ENCODE measurements at regions not wholly inside any gene's neighbourhood (a gene's known extent, or its start where the extent isn't known, plus 50 kb on each side); places are given as distances from the start of the nearest gene placed in this dataset.
"Not testable (repeated sequence)": the region's sequence is repeated elsewhere in the genome, so short reads cannot be mapped to it uniquely, and the experiment has no call there.

DNA sequence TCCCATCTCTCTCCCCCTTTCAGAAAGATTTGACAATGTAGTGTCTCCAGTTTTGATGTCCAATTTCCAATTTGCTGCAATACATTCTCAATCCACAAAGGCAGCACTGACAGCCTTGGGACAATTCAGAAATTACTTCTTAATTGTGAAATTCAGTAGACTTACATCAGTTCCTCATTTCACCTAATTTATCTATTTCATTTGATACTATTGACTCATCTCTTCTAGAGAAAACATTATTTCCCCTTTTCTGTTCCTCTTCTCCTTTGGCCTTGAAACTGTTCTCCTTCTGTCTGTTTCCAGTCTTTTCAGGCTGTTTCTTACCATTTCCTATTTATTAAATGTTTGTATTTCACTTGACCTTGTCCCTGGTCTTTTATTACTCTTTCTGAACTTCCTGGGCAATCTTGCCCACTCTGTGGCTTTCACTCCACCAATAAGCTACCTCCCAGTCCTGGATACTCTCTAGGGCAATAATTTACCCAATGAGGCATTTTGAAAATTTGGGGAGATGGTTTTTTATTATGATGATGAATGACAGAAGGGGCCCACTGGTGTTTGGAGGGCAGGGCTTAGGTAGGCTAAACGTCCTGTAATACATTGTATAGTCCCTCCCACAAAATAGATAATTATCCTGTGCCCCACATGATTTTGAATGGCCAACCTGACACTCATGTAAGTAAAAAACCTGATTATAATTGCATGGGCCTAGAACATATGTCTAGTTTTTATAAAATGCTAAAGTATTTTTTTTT, 498.0 kb upstream of the BOD1L1 start:
- no peak for DNase-seq

DNA sequence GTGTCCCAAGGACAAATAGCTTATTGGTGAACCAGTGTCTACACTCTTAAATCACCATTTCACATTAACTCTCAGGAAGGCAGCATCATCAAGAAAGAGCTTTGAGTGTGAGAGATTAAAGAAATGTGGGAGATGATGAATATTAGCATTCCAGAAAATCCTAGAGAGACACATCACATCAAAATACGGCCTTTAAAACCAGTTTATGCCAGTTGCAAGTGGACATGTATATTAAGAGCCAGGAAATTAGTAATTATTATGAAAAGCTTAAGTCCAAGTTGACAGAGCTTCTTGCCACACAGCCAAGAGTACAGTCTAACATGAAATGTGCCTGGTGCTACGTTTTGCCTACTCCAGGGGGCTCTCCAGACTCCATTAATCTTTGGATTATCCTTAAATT, 503.0 kb upstream of the BOD1L1 start:
- no peak for DNase-seq

DNA sequence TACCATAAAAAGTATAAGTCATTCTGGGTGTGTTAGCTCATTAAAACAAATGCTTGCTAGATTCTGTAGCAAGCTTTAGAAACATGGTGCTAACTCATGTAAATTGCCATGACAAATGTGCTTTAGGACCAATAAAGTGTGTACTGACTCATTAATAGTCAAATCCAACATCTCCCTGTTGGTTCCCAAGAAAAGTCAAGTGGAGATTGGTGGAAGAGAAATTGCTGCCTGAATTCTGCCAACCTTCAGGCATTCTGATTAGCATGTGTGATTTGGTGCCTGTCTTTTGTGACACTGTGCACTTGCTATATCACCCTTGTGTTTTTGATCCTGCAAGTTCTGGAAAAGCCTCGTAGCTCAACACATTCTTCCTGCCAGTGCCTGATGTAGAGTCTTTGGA, 503.8 kb upstream of the BOD1L1 start:
- no peak for DNase-seq

DNA sequence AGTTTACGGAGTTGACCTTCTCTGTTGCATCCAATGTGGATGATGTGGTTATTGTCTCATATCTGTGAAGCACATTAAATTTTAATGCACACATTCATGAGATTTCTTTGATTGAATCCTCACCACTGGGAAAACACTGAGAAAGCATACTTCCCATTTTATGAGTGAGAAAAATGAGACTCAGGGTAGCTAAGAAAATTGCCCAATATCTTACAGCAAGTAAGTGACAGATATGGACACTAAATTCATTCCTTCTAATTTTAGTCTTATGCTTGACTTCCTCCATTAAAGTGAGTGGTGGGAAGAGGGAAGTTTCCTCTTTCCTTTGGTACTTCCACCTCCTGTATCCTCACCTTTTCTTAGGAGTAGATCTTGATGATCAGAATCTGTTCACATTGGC, 504.8 kb upstream of the BOD1L1 start:
- no peak for DNase-seq

DNA sequence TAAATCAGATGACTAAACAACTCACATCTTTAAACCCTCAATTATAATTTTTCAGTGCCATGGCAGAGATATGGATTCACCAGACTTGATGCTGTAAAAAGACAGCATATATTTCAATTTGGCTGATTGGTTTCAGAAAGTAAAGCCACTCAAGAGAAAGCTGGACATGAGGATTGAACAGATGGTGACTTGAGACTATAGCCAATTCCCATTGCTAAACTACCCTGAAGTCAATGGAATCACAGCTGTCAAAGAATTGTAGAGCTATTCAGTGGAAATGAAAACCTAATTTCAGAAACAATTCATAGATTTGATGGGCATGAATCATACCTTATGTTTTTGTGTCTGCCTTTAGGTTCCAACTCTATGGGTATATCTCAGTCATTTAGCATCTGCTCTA, 510.6 kb upstream of the BOD1L1 start:
- DNase-seq = no peak

DNA sequence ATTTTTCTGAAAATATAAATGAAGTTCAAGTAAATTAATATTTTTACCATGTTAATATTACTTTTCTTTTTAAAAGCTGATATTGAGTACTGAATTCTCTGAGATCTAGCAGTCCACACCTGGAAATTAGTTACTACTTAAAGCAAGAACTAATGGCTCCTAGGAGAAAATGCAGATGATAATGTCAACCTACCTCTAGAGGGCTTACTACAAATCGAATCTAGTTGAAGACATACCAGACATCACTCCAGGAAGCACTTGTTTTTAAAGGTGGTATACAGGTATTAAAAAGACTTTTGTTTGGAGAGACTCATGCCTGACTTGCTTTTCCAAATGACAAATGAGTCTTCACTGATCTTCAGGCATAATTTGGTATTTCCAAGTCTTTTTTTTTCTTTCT, 516.4 kb upstream of the BOD1L1 start:
- DNase-seq = no peak

DNA sequence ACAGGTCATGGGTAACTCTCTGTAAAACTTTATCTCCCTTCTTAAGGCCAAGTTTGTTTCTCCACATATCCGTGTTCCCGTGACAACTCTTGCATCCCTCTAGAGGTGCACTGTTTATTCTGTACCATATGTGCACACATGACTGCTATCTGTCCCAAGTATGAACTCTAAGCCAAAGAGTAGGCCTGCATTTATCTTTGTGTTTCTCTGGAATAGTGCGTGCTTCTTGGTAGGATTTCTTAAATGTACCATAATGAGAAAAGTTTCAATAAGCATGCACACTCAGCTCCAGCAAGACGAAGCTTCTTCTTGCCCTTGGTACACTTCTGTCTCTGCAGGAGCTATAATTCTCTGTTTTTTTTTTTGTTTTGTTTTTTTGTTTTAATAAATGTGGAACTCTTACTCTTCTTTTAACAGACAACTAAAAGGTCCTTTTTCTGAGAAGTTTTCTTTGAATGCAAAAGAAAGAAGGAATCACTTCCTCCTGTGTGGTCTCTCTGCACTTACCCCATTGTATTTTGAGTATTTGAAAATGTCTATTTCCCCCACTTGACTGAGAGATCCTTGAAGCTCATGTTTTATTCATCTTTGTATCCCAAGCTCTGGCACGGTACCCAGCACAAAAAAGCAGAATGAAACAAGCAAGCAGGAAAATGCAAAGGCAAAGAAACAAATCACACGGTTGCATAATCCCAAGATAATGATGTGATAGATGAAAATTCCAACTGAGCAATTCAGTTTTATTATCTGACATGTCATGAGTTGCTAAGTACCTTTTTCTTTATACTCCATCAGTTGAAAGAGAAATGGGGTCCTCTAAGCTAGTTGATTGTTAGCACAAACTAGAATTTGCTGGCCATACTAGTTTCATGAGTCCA, 521.9 kb upstream of the BOD1L1 start:
- no peak for DNase-seq

DNA sequence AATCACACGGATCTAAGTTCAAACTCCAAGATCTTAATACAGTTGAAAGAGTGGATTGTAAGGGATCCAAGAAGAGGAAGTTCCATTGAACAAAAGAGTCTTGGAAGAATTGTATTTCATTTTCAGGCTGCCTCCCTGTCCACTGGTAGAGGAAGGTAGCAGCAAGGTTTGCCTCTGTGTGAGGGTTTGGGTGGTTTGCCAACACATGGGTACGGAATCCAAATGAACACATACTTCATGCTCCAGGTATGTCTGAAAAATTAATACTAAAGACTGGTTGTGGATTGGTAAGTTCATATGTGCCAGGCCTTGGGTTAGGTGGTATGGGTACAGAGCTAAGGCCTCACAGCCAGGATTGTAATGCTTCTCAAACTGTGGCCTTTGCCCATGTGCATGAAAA, 523.6 kb upstream of the BOD1L1 start:
- DNase-seq = no peak

DNA sequence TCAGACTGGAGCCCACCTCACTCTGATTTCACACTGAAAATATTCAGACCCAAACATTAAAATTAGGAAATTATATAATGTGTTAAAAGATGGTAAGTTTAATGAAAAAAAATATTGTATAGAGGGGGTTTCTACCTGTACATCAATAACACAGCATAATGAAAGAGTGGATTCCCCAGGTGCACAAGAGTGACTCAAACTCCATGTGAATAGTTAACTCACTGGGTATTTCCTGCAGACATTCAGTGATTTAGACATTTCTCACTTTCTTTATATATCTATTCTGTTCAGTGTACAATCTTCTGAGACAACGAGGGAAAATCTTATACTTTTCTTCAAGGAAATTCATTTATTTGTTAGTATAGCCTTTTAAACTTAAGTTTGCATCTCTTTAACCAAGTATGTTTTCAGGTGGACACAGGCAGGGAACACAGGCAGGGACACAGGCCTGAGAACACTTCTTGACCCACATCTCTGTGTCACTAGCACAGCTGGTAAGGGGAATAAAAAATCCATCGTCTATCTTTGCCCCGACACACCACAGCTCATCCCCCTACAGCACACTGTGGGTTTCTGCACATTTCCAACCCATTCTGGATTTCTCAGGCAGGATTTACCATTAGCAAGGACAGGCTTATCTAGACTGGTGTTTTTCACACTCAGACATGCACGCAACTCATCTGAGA, 525.5 kb upstream of the BOD1L1 start:
- no peak for DNase-seq

DNA sequence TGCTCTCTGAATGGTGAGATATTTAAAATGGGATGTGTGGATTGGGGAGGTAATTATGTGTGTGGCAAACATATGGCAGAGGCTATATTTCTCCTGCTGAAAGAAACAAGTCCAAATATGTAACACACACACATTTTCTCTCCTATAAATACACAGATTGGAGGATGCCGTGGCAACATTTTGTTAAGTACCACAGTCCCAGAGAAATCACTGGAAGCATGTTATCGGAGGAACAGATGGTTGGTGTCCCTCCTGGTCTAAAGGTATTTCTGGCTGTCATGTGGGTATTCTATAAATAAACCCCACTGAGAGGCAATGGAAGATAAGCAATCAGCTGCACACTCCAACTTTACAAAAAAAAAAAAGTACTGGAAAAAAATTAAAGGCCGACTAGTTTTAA, 528.3 kb upstream of the BOD1L1 start:
- no peak for DNase-seq

DNA sequence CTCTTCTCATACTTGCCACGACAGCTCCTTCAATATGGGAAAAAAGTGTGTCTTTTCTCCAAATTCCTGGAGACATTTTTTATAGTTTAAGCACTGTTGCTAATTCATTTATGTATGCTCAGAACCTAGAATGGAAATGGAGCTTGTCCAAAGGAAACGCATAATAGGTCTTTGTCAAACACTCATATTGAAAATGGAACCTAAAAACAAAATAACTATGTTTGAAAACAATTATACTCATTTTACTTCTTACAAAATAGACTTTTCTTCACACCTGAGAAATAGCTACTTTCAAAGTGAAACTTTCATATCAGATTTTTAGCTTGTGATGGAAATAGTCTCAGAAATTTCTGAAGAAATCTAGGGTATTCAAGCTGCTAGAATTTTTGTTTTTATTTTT, 529.7 kb upstream of the BOD1L1 start:
- DNase-seq = no peak

DNA sequence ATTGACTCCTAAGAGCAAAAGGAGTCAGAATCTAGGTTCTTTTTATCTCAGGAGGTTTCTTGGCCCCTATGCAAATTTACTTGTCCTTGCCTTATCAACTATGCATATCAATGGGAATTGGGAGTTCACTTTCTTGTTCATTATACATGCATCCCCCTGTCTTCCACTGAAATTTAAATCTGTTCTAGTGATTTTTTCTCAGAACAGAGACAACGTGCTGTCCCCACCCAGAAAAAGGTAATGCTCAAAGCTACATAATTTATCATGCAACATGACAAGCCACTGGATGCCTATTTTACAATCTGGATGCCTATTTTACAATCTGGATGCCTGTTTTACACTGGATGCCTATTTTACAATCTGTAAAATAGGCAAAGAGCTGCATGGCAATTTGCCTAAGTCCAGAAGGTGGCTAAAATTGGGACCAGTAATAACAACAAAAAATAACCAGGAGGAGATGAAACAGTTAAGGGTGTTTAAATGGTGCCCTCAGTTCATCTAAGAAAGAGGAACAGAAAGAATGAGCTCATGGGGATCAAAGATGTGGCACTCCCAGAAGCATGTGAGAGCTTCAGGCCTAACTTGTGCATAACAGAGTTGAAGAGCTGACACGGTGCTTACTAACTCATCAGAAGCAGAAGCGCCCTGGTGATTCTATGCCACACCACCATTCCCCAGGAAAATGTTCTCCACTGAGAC, 537.8 kb upstream of the BOD1L1 start:
- DNase-seq = no peak

DNA sequence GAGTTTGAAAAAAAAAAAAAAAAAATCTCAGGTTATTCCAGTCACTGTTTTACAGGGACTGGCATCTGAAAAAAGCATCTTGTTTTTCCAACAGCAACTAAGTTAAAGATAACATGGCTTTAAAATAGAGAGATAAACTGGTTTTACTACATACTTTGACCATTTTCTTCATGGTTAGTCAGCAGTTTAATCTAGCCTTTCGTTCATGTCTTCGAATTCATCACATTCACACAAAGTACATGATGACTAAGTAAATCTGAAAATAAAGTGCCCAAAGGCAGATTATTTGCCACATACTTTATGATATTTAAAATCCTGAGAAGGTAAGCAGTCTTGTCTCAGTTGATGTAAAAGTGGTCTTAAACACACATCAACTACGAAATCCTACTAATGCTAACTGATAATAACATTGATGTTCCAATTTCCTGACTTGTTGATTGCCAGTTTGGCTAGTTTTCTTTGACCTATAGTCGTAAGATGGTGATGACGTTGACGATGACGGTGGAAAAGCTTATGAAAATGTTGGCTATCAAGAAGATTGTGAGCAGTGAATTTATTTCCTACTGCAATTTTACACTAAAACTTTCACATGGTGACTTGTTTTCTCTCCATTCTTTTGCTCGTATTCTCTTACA, 540.5 kb upstream of the BOD1L1 start:
- DNase-seq = no peak

DNA sequence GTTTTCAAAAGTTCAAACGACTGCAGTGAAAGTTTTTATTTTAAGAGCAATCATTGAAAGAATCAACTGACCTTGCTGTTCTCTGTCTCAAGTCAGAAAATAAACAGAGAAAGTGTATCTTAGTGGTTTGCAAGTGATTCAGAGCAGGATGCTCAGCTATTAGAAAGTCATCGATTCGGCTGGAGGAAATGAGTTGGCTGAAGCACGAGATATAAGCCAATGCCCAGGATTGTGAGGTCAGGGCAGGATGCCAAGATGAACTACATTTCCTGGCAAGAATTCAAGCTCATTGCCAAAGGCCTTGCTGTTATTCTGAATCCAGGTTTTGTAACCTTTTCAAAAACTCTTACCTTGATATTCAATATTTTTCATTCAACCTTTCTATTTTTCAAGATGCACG, 541.4 kb upstream of the BOD1L1 start:
- peak; percentile 71 for DNase-seq

DNA sequence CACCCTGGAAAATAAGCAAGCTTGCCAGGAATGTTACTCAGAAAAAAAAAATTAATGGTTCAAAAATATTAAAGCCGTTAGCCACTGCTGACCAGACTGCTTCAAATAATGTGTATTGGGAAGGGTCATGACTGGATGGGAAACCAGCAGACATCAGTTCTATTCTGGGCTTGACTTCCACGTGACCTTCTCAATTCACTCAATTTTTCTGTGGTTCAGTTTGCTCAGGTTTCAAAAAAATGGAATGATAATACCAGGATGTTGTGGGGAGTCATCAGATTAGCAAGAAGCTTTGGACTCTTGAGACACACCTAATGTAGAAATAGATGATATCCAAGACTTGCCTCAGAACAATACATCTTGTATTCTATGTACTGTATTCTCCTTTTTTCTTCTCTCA, 541.9 kb upstream of the BOD1L1 start:
- DNase-seq = no peak

DNA sequence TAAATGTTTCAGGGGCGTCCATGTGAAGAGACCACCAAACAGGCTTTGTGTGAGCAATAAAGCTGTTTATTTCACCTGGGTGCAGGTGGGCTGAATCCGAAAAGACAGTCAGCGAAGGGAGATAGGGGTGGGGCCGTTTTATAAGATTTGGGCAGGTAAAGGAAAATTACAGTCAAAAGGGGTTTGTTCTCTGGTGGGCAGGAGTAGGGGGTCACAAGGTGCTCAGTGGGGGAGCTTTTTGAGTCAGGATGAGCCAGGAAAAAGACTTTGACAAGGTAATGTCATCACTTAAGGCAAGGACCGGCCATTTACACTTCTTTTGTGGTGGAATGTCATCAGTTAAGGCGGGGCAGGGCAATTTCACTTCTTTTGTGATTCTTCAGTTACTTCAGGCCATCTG, 542.4 kb upstream of the BOD1L1 start:
- not testable (repeated sequence) for DNase-seq

DNA sequence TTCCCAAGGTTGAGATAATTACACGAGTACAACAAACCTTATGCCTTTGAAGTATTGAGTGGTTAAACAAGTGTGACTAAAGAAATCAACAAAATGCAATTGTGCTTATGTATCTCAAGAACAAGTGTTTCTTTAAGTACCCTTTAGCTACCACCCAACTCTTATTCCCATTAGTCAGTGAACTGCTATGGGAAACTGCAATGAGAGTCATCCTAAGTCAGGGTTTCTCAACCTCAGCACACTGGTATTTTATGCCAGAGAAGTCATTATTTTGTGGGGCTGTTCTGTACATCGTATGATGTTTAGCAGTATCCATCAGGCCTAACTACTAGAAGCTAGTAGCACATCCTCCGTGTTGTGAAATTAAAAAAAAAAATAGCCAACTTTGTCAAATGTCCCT, 549.1 kb upstream of the BOD1L1 start:
- no peak for DNase-seq

DNA sequence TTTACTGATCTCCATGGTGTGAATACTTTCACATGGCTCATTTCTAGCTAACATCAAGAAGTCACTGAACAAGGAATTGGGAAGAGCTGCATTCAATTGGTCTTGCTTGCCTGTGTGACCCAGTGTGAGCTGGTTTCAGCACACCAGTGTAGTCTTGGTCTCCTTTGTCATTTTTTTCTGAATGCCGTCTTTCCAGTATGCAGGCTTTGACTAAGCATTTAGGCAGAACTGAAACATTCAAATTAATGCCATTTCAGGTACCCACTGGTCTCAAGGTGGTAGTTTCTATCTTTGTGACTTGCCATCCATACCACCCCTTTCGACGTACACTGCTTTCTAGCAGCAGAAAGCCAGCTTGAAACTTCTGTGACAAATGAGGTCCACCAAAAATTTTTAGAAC, 550.5 kb upstream of the BOD1L1 start:
- DNase-seq = no peak

DNA sequence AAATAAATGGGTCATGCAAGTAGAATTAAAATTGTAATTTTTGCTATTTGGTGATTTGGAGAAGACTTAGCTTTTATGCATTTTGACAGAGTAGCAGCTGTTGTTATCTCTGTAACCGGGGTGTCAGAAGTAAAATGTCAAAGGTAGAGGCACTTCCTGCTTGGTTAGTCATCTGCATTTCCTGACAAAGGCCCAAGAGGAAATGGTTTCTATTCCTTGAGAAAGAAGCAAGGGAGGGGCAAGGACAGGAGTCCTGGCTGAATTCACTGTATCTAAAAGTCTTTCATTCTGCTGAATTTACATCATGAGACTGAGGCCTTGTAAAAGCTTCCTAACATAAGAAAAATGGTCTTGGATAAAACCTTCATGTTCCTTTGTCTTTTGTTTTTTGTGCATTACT, 550.9 kb upstream of the BOD1L1 start:
- no peak for DNase-seq

DNA sequence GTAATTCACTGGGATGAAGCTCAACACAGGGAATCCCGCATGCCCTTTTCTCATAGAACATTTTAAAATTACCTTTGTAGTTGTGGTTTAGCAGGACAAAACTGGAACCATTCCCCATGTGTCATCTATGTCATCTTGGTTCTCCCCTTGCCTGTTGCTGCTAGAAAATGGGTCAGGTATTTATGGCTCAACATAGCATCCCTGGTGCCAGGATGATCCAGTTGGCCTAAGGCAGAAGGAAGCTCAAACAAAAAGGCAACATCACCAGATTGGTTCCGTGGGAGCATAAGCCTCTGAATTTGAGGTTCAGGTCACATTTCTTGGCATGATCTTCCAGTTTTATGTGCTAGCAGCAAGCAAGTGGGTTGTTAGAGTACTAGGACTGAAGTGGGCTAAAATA, 552.6 kb upstream of the BOD1L1 start:
- DNase-seq = no peak

DNA sequence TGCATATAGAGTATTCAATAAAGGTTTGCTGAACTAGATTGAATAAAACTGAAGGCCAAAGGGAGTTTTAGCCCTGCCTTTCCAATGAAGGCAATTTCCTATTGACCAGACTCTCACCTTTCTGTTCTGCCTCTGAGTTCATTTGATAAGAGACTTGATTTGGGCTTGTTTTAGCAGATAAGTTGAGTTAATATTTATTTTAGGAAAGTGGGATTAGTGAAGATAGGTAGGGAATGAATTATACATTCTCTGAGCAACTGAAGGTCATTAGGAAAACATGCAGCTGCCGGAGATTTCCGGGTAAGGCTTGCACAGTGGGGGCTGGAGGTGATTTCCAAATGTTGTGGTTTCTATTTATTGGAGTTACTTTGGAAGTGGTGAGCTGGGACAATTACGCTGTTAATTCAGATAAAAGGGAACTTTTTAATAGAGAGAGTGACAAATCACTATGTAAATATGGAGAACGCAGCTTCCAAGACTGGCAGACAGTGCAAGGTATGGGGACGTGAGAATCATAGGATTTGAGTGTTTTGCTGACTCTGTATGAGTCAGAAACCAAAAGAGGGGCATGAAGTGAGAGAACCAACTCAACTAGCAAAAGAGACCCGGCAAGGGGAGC, 553.6 kb upstream of the BOD1L1 start:
- no peak for DNase-seq

DNA sequence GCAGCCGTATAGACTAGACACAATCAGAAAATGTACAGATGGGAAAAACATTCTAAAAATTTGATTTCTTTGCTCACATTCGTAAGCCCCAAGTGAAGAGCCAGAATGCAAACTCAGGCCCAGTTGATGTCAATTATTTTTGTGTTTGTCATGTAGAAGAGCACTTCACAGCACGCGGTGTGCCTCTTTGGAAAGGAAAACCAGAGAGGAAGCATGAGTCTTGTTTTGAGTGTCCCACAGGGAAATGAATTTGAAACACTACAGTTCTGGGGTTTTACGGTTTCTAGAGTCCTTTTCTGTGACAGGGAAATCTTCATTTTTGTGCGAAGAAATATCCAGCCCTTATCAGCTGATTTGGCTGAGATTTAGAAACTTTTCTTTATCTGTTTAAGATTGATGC, 554.6 kb upstream of the BOD1L1 start:
- no peak for DNase-seq

All from GOT3 (cell line).